PC-3 (cell line): ENCODE measurements at regions not wholly inside any gene's neighbourhood (a gene's known extent, or its start where the extent isn't known, plus 50 kb on each side); places are given as distances from the start of the nearest gene placed in this dataset.

Experiments used
- ATAC-seq: fragments of 200-7000 bp; cut with Tn5 transposase; 2 replicates; pipeline ENCODE4 v1.9.1; 2020; ENCODE audit warnings: mild to moderate bottlenecking, moderate library complexity
- BruUV-seq: library from RNA; stranded (reverse); fragments of 400-500 nt; replicated peaks from 2 replicates; lab custom pipeline; 2021; lab: Mats Ljungman, UMichigan
- CTCF ChIA-PET: fragments of 300-600 bp; sonication (Branson Sonifier 250); formaldehyde crosslinking; loops from one replicate; lab custom pipeline; 2022; ENCODE audit warnings: antibody characterized with exemption; lab: Charles Lee
- POLR2A ChIA-PET: fragments of 300-600 bp; sonication (Branson Sonifier 250); formaldehyde crosslinking; loops from one replicate; lab custom pipeline; 2022; ENCODE audit warnings: antibody characterized with exemption; ENCODE audit not compliant: unreplicated experiment; lab: Charles Lee
- DNase-seq: peaks from one replicate; pipeline ENCODE4 v3.0.0-alpha.2; 2015
- H2AFZ ChIP-seq: fragments of 300-600 bp; sonication (generic); 2 replicates; pipeline ENCODE4 v1.6.0; 2016; ENCODE audit warnings: antibody characterized with exemption, low read length
- H3F3A ChIP-seq: fragments of 300-600 bp; sonication (generic); one replicate; pipeline ENCODE4 v1.6.0; 2017; ENCODE audit warnings: antibody characterized with exemption, low read length, control low read depth, mild to moderate bottlenecking; ENCODE audit not compliant: unreplicated experiment
- H3K27ac ChIP-seq: fragments of 300-600 bp; sonication (generic); 2 replicates; pipeline ENCODE4 v1.5.1; 2016; ENCODE audit warnings: mild to moderate bottlenecking, low read length
- H3K27me3 ChIP-seq: fragments of 300-600 bp; sonication (generic); 2 replicates; pipeline ENCODE4 v1.6.1; 2016; ENCODE audit warnings: low read length, mixed read lengths
- H3K36me3 ChIP-seq: fragments of 300-600 bp; sonication (generic); 2 replicates; pipeline ENCODE4 v1.6.1; 2016; ENCODE audit warnings: low read depth, mixed run types, low read length, mixed read lengths
- H3K4me1 ChIP-seq: fragments of 300-600 bp; sonication (generic); 2 replicates; pipeline ENCODE4 v1.5.1; 2016; ENCODE audit warnings: low read length; ENCODE audit not compliant: insufficient read depth
- H3K4me2 ChIP-seq: fragments of 300-600 bp; sonication (generic); 2 replicates; pipeline ENCODE4 v1.6.0; 2016; ENCODE audit warnings: low read length
- H3K4me3 ChIP-seq: fragments of 300-600 bp; sonication (generic); 2 replicates; pipeline ENCODE4 v1.5.1; 2016; ENCODE audit warnings: mild to moderate bottlenecking, low read length, mixed read lengths
- H3K79me2 ChIP-seq: fragments of 300-600 bp; sonication (generic); 2 replicates; pipeline ENCODE4 v1.6.1; 2017; ENCODE audit warnings: low read length, mixed read lengths
- H3K9ac ChIP-seq: fragments of 300-600 bp; sonication (generic); 2 replicates; pipeline ENCODE4 v1.6.0; 2016; ENCODE audit warnings: mild to moderate bottlenecking, low read length
- H3K9me2 ChIP-seq: fragments of 300-600 bp; sonication (generic); replicated peaks from 2 replicates; pipeline ENCODE4 v1.6.1; 2016; ENCODE audit warnings: mixed run types, low read length, mixed read lengths
- H3K9me3 ChIP-seq: fragments of 300-600 bp; sonication (generic); 2 replicates; pipeline ENCODE4 v1.6.1; 2016; ENCODE audit warnings: low read length, mixed read lengths
- H4K20me1 ChIP-seq: fragments of 300-600 bp; sonication (generic); 2 replicates; pipeline ENCODE4 v1.6.1; 2016; ENCODE audit warnings: low read length, mixed read lengths
- EZH2 ChIP-seq: fragments of 300-600 bp; sonication (generic); IDR thresholded peaks from one replicate; pipeline ENCODE4 v1.6.1; 2017; ENCODE audit warnings: antibody characterized with exemption, mild to moderate bottlenecking, low read length; ENCODE audit not compliant: unreplicated experiment
- EZH2phosphoT487 ChIP-seq: fragments of 300-600 bp; sonication (generic); IDR thresholded peaks from 2 replicates; pipeline ENCODE4 v1.6.1; 2018; ENCODE audit warnings: mild to moderate bottlenecking, antibody characterized with exemption, low read length, borderline replicate concordance
- intact Hi-C: fragments of 100-400 bp; cut with micrococcal nuclease; formaldehyde crosslinking; loops from 2 replicates; pipeline ENCODE4 v1.9.0; 2023
- TF ChIP-seq, protein P1 (sequence below): fragments of 300-600 bp; sonication (generic); conservative IDR thresholded peaks from 2 replicates; pipeline ENCODE4 v1.5.1; 2017; ENCODE audit warnings: antibody characterized with exemption, low read depth, mild to moderate bottlenecking, low read length

GRCh38 chr3:18740631-18741583 lies 315.8 kb upstream of the SATB1 start:
- TF ChIP-seq, protein P1, sequence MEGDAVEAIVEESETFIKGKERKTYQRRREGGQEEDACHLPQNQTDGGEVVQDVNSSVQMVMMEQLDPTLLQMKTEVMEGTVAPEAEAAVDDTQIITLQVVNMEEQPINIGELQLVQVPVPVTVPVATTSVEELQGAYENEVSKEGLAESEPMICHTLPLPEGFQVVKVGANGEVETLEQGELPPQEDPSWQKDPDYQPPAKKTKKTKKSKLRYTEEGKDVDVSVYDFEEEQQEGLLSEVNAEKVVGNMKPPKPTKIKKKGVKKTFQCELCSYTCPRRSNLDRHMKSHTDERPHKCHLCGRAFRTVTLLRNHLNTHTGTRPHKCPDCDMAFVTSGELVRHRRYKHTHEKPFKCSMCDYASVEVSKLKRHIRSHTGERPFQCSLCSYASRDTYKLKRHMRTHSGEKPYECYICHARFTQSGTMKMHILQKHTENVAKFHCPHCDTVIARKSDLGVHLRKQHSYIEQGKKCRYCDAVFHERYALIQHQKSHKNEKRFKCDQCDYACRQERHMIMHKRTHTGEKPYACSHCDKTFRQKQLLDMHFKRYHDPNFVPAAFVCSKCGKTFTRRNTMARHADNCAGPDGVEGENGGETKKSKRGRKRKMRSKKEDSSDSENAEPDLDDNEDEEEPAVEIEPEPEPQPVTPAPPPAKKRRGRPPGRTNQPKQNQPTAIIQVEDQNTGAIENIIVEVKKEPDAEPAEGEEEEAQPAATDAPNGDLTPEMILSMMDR = no peak
- TF ChIP-seq EZH2phosphoT487 (no peak), EZH2 (no peak)

GRCh38 chr3:18739099-18739433 lies 313.9 kb upstream of the SATB1 start:
- no peak overlapping the region for H3K4me3 ChIP-seq
- no peak overlapping the region for H2AFZ ChIP-seq
- no peaks in the 10 kb centered on the region for H3K27me3 ChIP-seq
- DNase-seq (no peak), ATAC-seq (no peak)
- no peaks in the 10 kb centered on the region for H3K4me1 ChIP-seq
- BruUV-seq = no TSS peak
- ChIA-PET CTCF (no interaction called here), POLR2A (no interaction called here)
- H3F3A ChIP-seq = no peaks in the 10 kb centered on the region
- TF ChIP-seq, protein P1 = no peak
- no peak for TF ChIP-seq EZH2phosphoT487
- no peaks in the 10 kb centered on the region for H3K9me2 ChIP-seq
- no peaks in the 10 kb centered on the region for H3K79me2 ChIP-seq
- no peaks in the 10 kb centered on the region for H4K20me1 ChIP-seq
- no peaks in the 10 kb centered on the region for H3K36me3 ChIP-seq
- no peaks in the 10 kb centered on the region for H3K9me3 ChIP-seq
- no peak overlapping the region for H3K9ac ChIP-seq
- H3K4me2 ChIP-seq = no peak overlapping the region
- intact Hi-C loops = no loop called here
- no peak overlapping the region for H3K27ac ChIP-seq

More at GRCh38 chr3:18740631-18741583, 315.8 kb upstream of the SATB1 start:
- Histone ChIP-seq H3K27ac (no peak overlapping the region), H3K79me2 (no peaks in the 10 kb centered on the region), H3K4me1 (no peaks in the 10 kb centered on the region), H2AFZ (no peak overlapping the region), H3K4me3 (no peak overlapping the region), H3K4me2 (no peak overlapping the region), H3F3A (no peaks in the 10 kb centered on the region), H3K9ac (no peak overlapping the region), H3K9me3 (no peaks in the 10 kb centered on the region), H4K20me1 (no peaks in the 10 kb centered on the region), H3K36me3 (no peaks in the 10 kb centered on the region), H3K27me3 (no peaks in the 10 kb centered on the region), H3K9me2 (no peaks in the 10 kb centered on the region)
- no TSS peak for BruUV-seq
- DNase-seq (no peak), ATAC-seq (no peak)
- POLR2A ChIA-PET = no interaction called here
- CTCF ChIA-PET = no interaction called here
- intact Hi-C loops = no loop called here

- no peaks in the 10 kb centered on the region for H3K27me3 ChIP-seq
- no TSS peak for BruUV-seq
- ChIA-PET POLR2A (no interaction called here), CTCF (no interaction called here)
- no peak for TF ChIP-seq EZH2
- no peak for TF ChIP-seq EZH2phosphoT487
- TF ChIP-seq, protein P1 = no peak
- DNase-seq (no peak), ATAC-seq (no peak)
- no peak overlapping the region for H2AFZ ChIP-seq
- H3K9me3 ChIP-seq = no peaks in the 10 kb centered on the region
- no peak overlapping the region for H3K27ac ChIP-seq
- no peaks in the 10 kb centered on the region for H3K9me2 ChIP-seq
- no peak overlapping the region for H3K4me2 ChIP-seq
- H3F3A ChIP-seq = no peaks in the 10 kb centered on the region
- H3K4me1 ChIP-seq = no peaks in the 10 kb centered on the region
- H4K20me1 ChIP-seq = no peaks in the 10 kb centered on the region
- no peak overlapping the region for H3K9ac ChIP-seq
- no peaks in the 10 kb centered on the region for H3K36me3 ChIP-seq
- intact Hi-C loops = no loop called here
- no peak overlapping the region for H3K4me3 ChIP-seq
- no peaks in the 10 kb centered on the region for H3K79me2 ChIP-seq
Measured at GRCh38 chr3:18738393-18739098, 313.4 kb upstream of the SATB1 start.
